NOMO-1 treated with DMSO at 0.1 percent for 48 hours (cell line): ENCODE measurements at regions not wholly inside any gene's neighbourhood (a gene's known extent, or its start where the extent isn't known, plus 50 kb on each side); places are given as distances from the start of the nearest gene placed in this dataset.
"Not testable (repeated sequence)": the region's sequence is repeated elsewhere in the genome, so short reads cannot be mapped to it uniquely, and the experiment has no call there.

ENCODE experiments used
- DNase-seq: peaks from one replicate; lab custom pipeline; 2025; ENCODE audit not compliant: unreplicated experiment; lab: John Stamatoyannopoulos, UW

- DNase-seq = no peak
These were observed 231.9 kb downstream of the TTC8 start for GRCh38 chr14:89056394-89056793.

GRCh38 chr14:89058697-89059096, 234.2 kb downstream of the TTC8 start:
- DNase-seq = no peak

DNA sequence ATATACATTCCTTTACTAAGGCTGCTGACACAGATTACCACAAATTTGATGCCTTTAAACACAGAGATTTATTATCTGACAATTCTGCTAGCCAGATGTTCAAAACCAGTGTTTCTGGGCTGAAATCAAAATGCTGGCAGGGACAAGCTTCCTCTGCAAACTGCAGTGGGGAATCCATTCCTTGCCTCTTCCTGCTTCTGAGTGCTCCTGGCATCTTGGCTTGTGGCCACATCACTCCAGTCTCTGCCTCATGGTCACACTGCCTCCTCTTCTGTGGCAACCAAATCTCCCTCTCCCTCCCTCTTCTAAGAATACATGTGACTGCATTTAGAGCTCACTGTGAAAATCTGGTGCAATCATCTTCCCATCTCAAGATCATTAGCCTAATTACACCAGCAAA, 235.7 kb downstream of the TTC8 start:
- DNase-seq = no peak

DNA sequence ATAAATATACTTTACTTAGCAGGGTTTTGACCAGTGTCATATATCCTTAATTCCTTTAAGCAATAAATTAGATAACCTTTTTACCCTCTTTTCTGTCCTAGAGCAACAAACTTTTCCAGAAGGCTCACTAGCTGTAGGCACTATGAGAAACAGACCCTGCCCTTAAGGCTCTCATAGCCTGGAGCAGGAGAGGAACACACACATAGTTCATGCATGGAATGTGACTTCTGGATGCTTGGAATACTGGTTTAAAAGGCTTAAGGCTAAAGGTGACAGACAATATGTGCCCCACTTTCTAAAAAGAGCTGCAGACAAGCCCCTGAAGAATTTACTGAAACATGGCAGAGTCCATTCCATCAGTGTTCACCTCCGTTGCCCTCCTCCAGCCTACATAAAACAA, 237.2 kb downstream of the TTC8 start:
- no peak for DNase-seq

DNA sequence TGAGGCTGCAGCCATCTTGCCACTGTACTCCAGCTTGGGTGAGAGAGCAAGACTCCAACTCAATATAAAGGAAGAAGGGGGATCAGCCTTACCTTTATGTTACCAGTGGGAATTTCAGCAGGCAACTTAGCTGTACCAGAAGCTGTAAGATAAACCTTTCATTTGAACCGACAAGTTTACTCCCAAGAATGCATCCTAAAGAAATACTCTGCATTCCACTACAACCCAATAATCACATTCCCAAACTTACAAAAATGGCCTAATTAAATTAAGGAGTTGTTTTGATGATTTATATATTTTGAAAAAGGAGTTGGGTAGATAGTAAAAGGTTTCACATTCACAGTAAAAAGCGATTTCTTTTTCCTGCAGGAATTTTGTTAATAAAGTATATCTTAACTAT, 241.4 kb downstream of the TTC8 start:
- no peak for DNase-seq

DNA sequence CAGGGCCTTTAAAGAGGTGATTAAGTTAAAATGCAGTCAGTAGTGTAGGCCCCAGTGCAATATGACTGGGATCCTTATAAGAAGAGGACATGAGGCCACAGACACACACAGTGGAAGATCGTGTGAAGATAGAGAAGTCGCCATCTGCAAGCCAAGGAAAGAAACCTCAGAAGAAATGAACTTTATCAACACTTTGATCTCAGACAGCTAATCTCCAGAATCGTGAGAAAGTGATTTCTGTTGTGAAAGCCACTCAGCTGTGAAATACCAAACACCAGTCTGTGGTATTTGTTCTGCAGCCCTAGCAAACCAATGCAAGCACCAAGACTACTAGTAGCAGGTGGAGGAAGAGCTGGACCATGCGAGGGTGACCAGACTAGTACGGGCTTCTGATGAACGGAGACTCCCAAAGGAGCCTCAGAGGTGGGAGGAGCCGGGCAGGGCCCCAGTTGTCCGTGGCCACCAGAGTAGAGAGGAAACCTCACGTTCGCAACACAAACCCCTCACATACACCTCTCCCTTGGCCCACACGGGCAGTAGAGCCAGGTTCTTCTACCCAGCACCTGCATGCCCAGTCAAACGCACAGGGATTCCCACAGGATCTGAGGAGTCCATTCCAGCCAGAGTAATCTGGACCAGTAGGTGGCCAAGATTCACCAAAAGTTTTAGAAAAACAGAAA, 243.0 kb downstream of the TTC8 start:
- DNase-seq = no peak

- DNase-seq = no peak
These were observed 253.8 kb downstream of the TTC8 start for GRCh38 chr14:89078021-89078795.

GRCh38 chr14:89085231-89085731, 260.8 kb downstream of the TTC8 start:
- DNase-seq = no peak

GRCh38 chr14:89085737-89086382, 261.4 kb downstream of the TTC8 start:
- no peak for DNase-seq

DNA sequence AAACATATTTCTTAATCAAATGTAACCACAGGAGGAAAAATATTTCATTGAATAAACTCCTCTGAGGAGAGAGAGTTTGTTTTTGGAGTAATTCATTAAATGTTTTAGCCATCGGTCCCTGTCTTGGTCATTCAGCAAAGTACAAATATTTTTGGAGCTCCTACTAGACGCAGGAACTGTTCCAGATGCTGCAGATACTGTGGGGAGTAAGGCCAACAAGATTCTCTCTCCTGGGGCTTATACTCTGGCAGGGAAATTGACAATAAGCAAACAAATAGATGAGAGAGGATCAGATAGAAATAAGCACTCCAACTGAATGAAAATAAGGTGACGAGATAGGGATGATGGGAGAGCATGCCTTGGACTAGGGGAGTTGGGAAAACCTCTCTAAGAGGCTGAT, 264.1 kb downstream of the TTC8 start:
- no peak for DNase-seq

DNA sequence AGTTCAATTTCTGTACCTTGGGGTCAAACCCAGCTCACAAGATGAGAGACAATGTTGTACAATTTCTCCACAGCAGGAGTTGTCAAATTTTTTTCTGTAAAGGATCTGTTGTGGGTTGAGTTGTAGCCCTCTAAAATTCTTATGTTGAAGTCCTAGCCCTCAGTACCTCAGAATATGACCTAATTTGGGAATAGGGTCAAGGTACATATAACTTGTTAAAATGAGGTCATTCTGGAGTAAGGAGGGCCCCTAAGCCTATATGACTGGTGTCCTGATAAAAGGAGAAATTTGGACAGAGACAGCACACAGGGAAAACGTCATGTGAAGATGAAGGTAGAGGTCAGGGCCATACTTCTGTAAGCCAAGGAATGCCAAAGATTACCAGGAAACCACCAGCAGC, 264.9 kb downstream of the TTC8 start:
- no peak for DNase-seq

GRCh38 chr14:89091781-89092180, 267.3 kb downstream of the TTC8 start:
- DNase-seq = no peak

DNA sequence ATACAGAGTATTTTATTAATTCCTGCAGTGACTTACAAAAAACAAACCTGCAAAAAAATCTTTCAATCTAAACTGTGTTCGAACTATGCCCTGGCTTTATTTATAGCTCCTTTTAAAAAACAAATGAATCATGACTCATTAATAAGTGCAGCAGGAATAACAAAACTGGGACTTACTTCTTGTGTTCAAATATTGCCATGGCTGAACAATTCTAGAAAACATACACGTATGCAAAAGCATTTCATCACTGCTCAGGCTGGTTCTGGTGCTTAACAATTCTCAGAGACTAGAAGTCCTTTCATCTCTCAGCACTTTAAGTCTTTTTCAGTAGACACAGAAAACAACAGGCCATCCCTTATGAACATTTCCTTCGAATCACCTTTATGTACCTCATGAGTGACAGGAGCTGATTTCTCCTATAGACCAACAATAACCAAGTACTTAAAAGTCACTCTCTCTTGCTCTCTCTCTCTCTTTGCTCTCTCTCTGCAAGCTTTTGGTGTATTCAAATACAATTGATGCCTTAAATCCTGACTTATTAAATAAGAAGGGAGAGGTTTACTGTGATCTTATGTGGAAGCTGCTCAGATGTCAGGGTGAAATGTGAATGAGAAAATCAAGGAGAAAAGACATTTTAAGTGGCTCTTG, 268.8 kb downstream of the TTC8 start:
- DNase-seq = no peak

DNA sequence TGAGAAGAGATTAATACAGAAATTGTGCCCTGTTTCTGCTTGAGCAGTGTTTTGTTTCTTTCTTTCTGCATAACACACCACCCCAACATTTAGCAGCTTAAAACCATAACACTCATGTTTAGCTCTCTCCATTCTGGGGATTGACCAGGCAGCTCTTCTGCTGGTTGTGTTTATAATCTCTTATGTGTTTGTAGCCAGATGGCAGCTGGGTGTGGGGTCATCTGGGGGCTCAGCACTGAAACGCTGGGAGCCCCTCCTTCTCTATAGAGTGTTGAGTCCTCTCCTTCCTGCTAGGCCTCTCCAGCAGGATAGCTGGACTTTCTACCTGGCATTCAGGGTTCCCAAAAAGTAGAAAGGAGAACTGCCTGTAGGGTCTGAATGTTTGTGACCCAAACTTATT, 270.6 kb downstream of the TTC8 start:
- DNase-seq = no peak

DNA sequence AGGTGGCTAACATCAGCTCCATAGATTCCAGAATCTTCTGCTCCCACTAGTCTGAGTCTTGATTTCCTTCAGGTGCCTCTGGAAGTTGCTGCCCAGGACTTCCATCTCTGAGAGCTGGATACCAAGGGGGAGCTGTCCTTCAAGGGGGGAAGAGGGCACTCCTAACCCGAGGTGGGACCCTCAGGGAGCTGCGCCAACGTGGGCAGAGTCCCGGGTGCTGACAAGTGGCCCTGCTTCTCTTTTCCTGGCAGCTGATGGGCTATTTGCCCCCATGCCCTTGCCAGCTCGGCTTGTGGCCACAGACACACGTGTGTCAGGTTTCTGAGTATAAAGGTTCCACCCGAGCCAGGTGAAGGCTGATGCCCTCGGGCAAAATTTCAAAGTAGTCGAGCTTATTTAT, 272.5 kb downstream of the TTC8 start:
- DNase-seq = no peak

DNA sequence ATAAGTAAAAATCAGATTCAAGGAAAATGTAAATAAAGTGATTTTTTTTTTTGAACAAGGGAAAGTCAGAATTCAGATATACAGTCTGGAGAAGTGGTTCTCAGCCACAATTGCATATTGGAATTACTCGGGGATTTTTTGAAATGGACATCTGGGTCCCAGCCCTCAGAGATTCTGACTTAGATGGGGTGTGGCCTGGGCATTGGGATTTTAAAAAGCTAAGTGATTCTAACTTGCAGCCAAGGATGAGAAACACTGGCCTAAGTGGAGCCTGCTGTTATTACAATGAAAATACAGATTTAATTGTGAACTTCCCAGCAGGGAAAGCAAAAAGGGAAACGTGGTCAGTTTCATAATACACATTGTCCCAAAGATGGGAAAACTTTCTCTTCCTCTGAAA, 273.8 kb downstream of the TTC8 start:
- no peak for DNase-seq

DNA sequence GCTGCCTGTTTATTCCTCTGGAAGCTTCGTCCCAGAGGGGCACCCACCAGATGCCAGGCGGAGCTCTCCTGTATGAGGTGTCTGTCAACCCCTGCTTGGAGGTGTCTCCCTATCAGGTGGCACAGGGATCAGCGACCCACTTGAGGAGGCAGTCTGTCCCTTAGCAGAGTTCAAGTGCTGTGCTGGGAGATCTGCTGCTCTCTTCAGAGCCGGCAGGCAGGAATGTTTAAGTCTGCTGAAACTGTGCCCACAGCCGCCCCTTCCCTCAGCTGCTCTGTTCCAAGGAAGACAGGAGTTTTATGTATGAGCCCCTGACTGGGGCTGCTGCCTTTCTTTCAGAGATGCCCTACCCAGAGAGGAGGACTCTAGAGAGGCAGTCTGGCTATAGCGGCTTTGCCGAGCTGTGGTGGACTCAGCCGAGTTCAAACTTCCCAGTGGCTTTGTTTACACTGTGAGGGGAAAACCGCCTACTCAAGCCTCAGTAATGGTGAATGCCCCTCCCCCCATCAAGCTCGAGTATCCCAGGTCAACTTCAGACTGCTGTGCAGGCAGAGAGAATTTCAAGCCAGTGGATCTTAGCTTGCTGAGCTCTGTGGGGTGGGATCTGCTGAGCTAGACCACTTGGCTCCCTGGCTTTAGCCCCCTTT, 279.8 kb downstream of the TTC8 start:
- not testable (repeated sequence) for DNase-seq

DNA sequence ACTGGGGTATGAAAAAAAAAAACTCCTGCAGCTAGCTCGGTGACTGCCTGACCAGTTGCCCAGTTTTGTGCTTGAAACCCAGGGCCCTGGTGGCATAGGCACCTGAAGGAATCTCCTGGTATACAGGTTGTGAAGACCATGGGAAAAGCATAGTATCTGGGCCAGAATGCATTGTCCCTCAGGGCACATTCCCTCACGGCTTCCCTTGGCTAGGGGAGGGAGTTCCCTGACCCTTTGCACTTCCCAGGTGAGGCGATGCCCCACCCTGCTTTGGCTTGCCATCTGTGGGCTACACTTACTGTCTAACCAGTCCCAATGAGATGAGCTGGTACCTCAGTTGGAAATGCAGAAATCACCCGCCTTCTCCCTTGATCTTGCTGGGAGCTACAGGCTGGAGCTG, 280.4 kb downstream of the TTC8 start:
- not testable (repeated sequence) for DNase-seq
